ENCODE measurements at regions not wholly inside any gene's neighbourhood (a gene's known extent, or its start where the extent isn't known, plus 50 kb on each side); places are given as distances from the start of the nearest gene placed in this dataset.

GRCh38 chr6:150764334-150765066 lies 101.0 kb upstream of the MTHFD1L start:
- Histone ChIP-seq H3K4me3 (no peak overlapping the region), H3K4me1 (peaks cover 0 to 54% (median 25%) of the 10 kb centered on the region in 12 donors), H3K27me3 (no peaks in the 10 kb centered on the region), H3K9me3 (no peaks in the 10 kb centered on the region), H3K36me3 (peaks cover 0 to 4% (median 0%) of the 10 kb centered on the region in 9 donors), H3K27ac (no peak overlapping the region)
- ATAC-seq (no peak), DNase-seq (no peak)
- TF ChIP-seq, protein P1, sequence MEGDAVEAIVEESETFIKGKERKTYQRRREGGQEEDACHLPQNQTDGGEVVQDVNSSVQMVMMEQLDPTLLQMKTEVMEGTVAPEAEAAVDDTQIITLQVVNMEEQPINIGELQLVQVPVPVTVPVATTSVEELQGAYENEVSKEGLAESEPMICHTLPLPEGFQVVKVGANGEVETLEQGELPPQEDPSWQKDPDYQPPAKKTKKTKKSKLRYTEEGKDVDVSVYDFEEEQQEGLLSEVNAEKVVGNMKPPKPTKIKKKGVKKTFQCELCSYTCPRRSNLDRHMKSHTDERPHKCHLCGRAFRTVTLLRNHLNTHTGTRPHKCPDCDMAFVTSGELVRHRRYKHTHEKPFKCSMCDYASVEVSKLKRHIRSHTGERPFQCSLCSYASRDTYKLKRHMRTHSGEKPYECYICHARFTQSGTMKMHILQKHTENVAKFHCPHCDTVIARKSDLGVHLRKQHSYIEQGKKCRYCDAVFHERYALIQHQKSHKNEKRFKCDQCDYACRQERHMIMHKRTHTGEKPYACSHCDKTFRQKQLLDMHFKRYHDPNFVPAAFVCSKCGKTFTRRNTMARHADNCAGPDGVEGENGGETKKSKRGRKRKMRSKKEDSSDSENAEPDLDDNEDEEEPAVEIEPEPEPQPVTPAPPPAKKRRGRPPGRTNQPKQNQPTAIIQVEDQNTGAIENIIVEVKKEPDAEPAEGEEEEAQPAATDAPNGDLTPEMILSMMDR (IDR thresholded peaks at IDR 0.05), result no peak
- TF ChIP-seq POLR2A (IDR thresholded peaks at IDR 0.05), result no peak
- intact Hi-C loops (cut with DNase I), result loop anchor here in 1 of 10 donors (10.0 kb wide), 1 partner anchor 70 kb away; no protein-coding TSS in a partner anchor
- 75 to 78% (median 76%) methylated on average over 10 of the region's 10 CpGs for WGBS, 4 donors

GRCh38 chr6:150765067-150765764 lies 100.3 kb upstream of the MTHFD1L start:
- H3K4me1 ChIP-seq, result peaks cover 0 to 54% (median 25%) of the 10 kb centered on the region in 12 donors
- no peaks in the 10 kb centered on the region for H3K9me3 ChIP-seq
- TF ChIP-seq, protein P1 (IDR thresholded peaks at IDR 0.05), result no peak
- no peak for TF ChIP-seq POLR2A (IDR thresholded peaks at IDR 0.05)
- no peak for DNase-seq
- H3K27me3 ChIP-seq, result no peaks in the 10 kb centered on the region
- ATAC-seq, result no peak
- no peak overlapping the region for H3K4me3 ChIP-seq
- WGBS, 4 donors, result 50 to 64% (median 56%) methylated on average over 10 of the region's 10 CpGs
- H3K27ac ChIP-seq, result no peak overlapping the region
- intact Hi-C loops (cut with DNase I), result loop anchor here in 1 of 10 donors (10.0 kb wide), 1 partner anchor 70 kb away; no protein-coding TSS in a partner anchor
- peaks cover 0 to 4% (median 0%) of the 10 kb centered on the region in 9 donors for H3K36me3 ChIP-seq

- peak overlapping the region in 4 of 12 donors; percentile 33 to 55 (median 46) for H3K27ac ChIP-seq
- no peak overlapping the region for H3K4me3 ChIP-seq
- DNase-seq (peak in 1 of 5 donors; percentile 36), ATAC-seq (peak in 1 of 4 donors; percentile 9)
- H3K4me1 ChIP-seq, result peaks cover 0 to 60% (median 25%) of the 10 kb centered on the region in 12 donors
- no peaks in the 10 kb centered on the region for H3K27me3 ChIP-seq
- H3K9me3 ChIP-seq, result no peaks in the 10 kb centered on the region
- TF ChIP-seq, protein P1 (IDR thresholded peaks at IDR 0.05), result no peak
- no peak for TF ChIP-seq POLR2A (IDR thresholded peaks at IDR 0.05)
- 47 to 59% (median 56%) methylated on average over 7 of the region's 7 CpGs for WGBS, 4 donors
- intact Hi-C loops (cut with DNase I), result loop anchor here in 1 of 10 donors (10.0 kb wide), 1 partner anchor 72 kb away; no protein-coding TSS in a partner anchor
- peaks cover 0 to 4% (median 0%) of the 10 kb centered on the region in 9 donors for H3K36me3 ChIP-seq
Measured at GRCh38 chr6:150766201-150766997, 99.1 kb upstream of the MTHFD1L start.
